Aorta (tissue), 5 donors: ENCODE measurements at regions not wholly inside any gene's neighbourhood (a gene's known extent, or its start where the extent isn't known, plus 50 kb on each side); places are given as distances from the start of the nearest gene placed in this dataset.

Experiments
- ATAC-seq: fragments of 200-7000 bp; cut with Tn5 transposase; one replicate; pipeline ENCODE4 v1.9.1; 2022; ENCODE audit warnings: moderate library complexity; ENCODE audit not compliant: low FRiP score
- DNase-seq, 2 donors: peaks; one replicate each; pipeline ENCODE4 v3.0.0-alpha.2; 2020
- H3K27ac ChIP-seq, 2 donors: one replicate each; pipeline ENCODE4 v1.5.1; 2013; ENCODE audit warnings: low read length in 2 of 2, mild to moderate bottlenecking in 2 of 2, moderate library complexity in 2 of 2, control low read depth in 1 of 2, inconsistent platforms in 1 of 2, low read depth in 1 of 2
- H3K27me3 ChIP-seq, 2 donors: one replicate each; pipeline ENCODE4 v1.6.1; 2013; ENCODE audit warnings: control low read depth in 1 of 2, low read length in 1 of 2, mild to moderate bottlenecking in 1 of 2, moderate library complexity in 1 of 2; ENCODE audit not compliant: insufficient read depth in 2 of 2, control insufficient read depth in 1 of 2
- H3K36me3 ChIP-seq, 2 donors: one replicate each; pipeline ENCODE4 v1.6.1; 2013; ENCODE audit warnings: control low read depth in 1 of 2, low read length in 1 of 2, mild to moderate bottlenecking in 1 of 2; ENCODE audit not compliant: insufficient read depth in 2 of 2, control insufficient read depth in 1 of 2
- H3K4me1 ChIP-seq, 2 donors: one replicate each; pipeline ENCODE4 v1.6.1; 2013; ENCODE audit warnings: low read length in 2 of 2, control low read depth in 1 of 2, mild to moderate bottlenecking in 1 of 2, moderate library complexity in 1 of 2; ENCODE audit not compliant: insufficient read depth in 2 of 2, control insufficient read depth in 1 of 2
- H3K4me3 ChIP-seq, 2 donors: one replicate each; pipeline ENCODE4 v1.5.1; 2013; ENCODE audit warnings: low read length in 2 of 2, control low read depth in 1 of 2, mild to moderate bottlenecking in 1 of 2
- H3K9me3 ChIP-seq: one replicate; pipeline ENCODE4 v1.6.1; 2013; ENCODE audit warnings: mild to moderate bottlenecking, low read length; ENCODE audit not compliant: control insufficient read depth
- WGBS, 2 donors: extraction: QIAGEN DNeasy Blood & Tissue Kit; methylation state at CpG; one replicate each; pipeline ENCODE4 v1.1.7; 2013; 5-methylcytosine and 5-hydroxymethylcytosine counted together
- intact Hi-C, 2 donors: fragments of 100-400 bp; cut with DNase I; formaldehyde crosslinking; loops; one replicate each; pipeline versions ENCODE4 v1.14.2 to v1.15.0; 2022
- donor health status: healthy with polysubstance abuse.
- donor health status: Bipolar disorder and iron deficiency.
- donor health status: DM: no; HTN: no; CAD: no.
- donor health status: DM: no; HTN: no; CAD: no.
- donor health status: DM: yes; HTN: yes; CAD: no.

- Histone ChIP-seq H3K27ac (no peak overlapping the region), H3K4me3 (no peak overlapping the region), H3K36me3 (no peaks in the 10 kb centered on the region), H3K4me1 (no peaks in the 10 kb centered on the region), H3K9me3 (no peaks in the 10 kb centered on the region), H3K27me3 (no peaks in the 10 kb centered on the region)
- ATAC-seq (no peak), DNase-seq (no peak)
- WGBS, 2 donors = 47 to 53% methylated on average over 16 of the region's 16 CpGs
- intact Hi-C loops = loop anchor here (10.0 kb wide), 2 partner anchors 96 to 116 kb away; no protein-coding TSS in a partner anchor
Observed at GRCh38 chr2:120670771-120671480, 64.7 kb upstream of the GLI2 start.

GRCh38 chr2:120672526-120673204, 63.0 kb upstream of the GLI2 start:
- intact Hi-C loops = loop anchor here (10.0 kb wide), 2 partner anchors 98 to 118 kb away; no protein-coding TSS in a partner anchor
- no peaks in the 10 kb centered on the region for H3K4me1 ChIP-seq
- no peaks in the 10 kb centered on the region for H3K36me3 ChIP-seq
- H3K27me3 ChIP-seq = no peaks in the 10 kb centered on the region
- no peaks in the 10 kb centered on the region for H3K9me3 ChIP-seq
- ATAC-seq = no peak
- H3K27ac ChIP-seq = no peak overlapping the region
- no peak for DNase-seq
- H3K4me3 ChIP-seq = no peak overlapping the region
- WGBS, 2 donors = 95% methylated on average over 16 of the region's 16 CpGs

GRCh38 chr2:120673205-120673550, 62.5 kb upstream of the GLI2 start:
- Histone ChIP-seq H3K9me3 (no peaks in the 10 kb centered on the region), H3K27ac (no peak overlapping the region), H3K27me3 (no peaks in the 10 kb centered on the region), H3K4me3 (no peak overlapping the region), H3K36me3 (no peaks in the 10 kb centered on the region), H3K4me1 (no peaks in the 10 kb centered on the region)
- intact Hi-C loops = loop anchor here (10.0 kb wide), 2 partner anchors 98 to 118 kb away; no protein-coding TSS in a partner anchor
- 95% methylated on average over 9 of the region's 9 CpGs for WGBS, 2 donors
- no peak for DNase-seq
- no peak for ATAC-seq

DNA sequence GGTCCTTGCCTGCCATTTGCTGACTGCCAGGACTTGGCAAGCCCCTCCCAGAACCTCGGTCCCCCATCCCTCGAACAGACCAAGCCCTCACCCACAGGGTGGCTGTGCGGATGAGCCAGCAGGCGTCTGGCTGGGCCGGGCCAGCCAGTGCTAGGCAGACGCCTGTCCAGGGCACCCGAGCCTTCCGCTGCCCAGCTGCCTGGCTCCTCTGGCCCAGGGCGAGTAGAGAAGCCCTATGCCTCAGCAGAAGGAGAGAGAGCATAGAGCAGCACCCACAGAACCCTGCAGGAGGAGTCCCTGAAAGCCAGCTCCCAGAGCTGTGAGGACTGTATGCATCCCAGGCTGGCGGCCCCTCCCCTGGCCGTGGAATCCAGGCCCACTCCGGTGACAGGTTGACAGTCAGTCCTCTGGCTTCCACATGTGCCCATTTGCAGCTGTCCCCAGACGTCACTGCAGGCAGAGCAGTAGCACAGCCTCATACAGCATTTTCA, 62.1 kb upstream of the GLI2 start:
- no peaks in the 10 kb centered on the region for H3K27me3 ChIP-seq
- no peak overlapping the region for H3K4me3 ChIP-seq
- no peaks in the 10 kb centered on the region for H3K4me1 ChIP-seq
- H3K36me3 ChIP-seq = no peaks in the 10 kb centered on the region
- DNase-seq (no peak), ATAC-seq (no peak)
- H3K9me3 ChIP-seq = no peaks in the 10 kb centered on the region
- H3K27ac ChIP-seq = no peak overlapping the region
- intact Hi-C loops = loop anchor here (10.0 kb wide), 2 partner anchors 99 to 119 kb away; no protein-coding TSS in a partner anchor
- WGBS, 2 donors = 85 to 90% methylated on average over 13 of the region's 13 CpGs

DNA sequence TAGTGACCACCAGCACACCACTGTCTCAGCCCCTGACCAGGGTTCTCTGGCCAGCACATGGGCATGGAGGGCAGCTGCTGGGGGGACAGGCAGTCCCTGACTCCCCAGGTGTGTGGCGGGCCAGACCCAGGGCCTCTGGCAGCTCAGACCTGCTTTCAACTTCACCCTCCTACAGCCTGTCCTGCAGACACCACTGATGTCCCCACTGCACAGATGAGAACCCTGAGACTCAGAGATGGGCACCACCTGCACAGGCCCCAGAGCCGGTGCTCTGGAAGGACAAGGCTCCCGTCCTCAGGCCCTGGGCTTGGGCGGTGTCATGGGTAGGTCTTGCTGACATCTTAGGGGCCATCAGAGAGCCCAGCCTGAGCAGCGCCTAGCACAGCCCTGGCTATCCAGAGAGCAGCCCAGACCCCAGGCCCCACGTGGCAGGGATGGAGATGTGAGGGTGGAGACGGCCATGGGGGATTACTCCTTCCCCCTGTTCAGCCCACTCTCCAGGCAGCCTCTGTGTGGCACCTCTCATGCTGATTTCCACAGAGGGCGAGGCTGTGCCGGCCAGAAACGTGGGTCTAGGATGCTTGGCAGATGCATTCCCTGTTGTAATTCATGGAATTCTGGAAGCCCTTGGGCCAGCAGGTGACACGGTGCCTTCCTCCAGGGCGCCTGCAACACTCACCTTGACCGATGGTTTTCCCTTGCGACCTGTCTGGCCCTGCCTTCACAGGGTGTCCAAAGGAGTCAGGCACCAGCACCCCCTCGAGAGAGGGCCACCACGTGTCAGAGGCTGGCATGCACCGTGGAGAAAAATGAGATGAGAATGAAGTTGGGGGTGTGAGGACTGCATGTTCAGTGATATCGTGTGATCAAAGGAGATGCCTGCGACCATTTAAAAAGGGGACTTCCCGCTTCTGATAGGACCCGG, 61.2 kb upstream of the GLI2 start:
- 89 to 90% methylated on average over 20 to 21 of the region's 21 CpGs for WGBS, 2 donors
- DNase-seq (no peak), ATAC-seq (no peak)
- no peaks in the 10 kb centered on the region for H3K27me3 ChIP-seq
- H3K4me1 ChIP-seq = no peaks in the 10 kb centered on the region
- no peaks in the 10 kb centered on the region for H3K36me3 ChIP-seq
- intact Hi-C loops = loop anchor here (10.0 kb wide), 2 partner anchors 100 to 120 kb away; no protein-coding TSS in a partner anchor
- H3K4me3 ChIP-seq = no peak overlapping the region
- H3K27ac ChIP-seq = no peak overlapping the region
- H3K9me3 ChIP-seq = no peaks in the 10 kb centered on the region

DNA sequence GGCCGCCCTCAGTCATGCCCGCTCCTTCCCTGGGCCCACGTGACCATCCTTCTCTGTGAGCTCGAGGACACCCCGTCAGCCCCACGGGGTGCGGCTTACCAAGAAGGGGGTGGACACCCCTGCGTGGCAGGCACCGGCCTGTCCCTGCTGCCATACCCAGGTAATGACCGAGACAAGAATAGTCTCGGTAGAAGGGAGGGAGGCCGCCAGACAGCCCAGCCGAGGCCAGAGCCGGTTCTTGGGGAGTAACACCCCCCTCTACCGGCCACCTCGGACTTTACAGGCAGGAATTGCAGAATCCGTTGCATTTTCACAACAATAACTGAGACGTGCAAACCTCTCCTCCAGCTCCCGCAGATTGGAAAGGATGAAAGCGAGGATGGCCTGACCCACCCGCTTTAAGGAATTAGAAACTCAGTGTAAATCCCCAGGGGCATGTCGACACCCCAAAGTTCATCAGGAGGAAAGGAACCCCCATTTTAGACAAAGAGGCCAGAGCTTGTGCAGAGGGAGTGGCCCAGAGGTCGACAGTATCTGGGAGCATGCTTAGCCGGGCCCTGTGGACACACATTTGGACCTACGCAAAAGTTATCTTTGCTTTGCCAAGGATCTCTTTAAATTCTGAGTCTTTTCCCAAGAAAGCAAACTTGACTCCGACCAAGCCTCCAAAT, 60.1 kb upstream of the GLI2 start:
- no peaks in the 10 kb centered on the region for H3K27me3 ChIP-seq
- 33 to 38% methylated on average over 26 of the region's 26 CpGs for WGBS, 2 donors
- H3K4me3 ChIP-seq = no peak overlapping the region
- intact Hi-C loops = loop anchor here (10.0 kb wide), 2 partner anchors 101 to 121 kb away; no protein-coding TSS in a partner anchor
- H3K27ac ChIP-seq = no peak overlapping the region
- no peaks in the 10 kb centered on the region for H3K4me1 ChIP-seq
- ATAC-seq (peak; percentile 47), DNase-seq (peak in 1 of 2 donors; percentile 86)
- H3K9me3 ChIP-seq = no peaks in the 10 kb centered on the region
- no peaks in the 10 kb centered on the region for H3K36me3 ChIP-seq

- H3K27ac ChIP-seq = no peak overlapping the region
- H3K36me3 ChIP-seq = no peaks in the 10 kb centered on the region
- H3K4me1 ChIP-seq = no peaks in the 10 kb centered on the region
- no peaks in the 10 kb centered on the region for H3K9me3 ChIP-seq
- H3K4me3 ChIP-seq = no peak overlapping the region
- intact Hi-C loops = loop anchor here (10.0 kb wide), 2 partner anchors 102 to 122 kb away; no protein-coding TSS in a partner anchor
- WGBS, 2 donors = 87 to 91% methylated on average over 10 of the region's 10 CpGs
- ATAC-seq = no peak
- no peaks in the 10 kb centered on the region for H3K27me3 ChIP-seq
- DNase-seq = no peak
Observed at GRCh38 chr2:120677221-120677620, 58.4 kb upstream of the GLI2 start.
